GM12864 (cell line): ENCODE measurements at regions not wholly inside any gene's neighbourhood (a gene's known extent, or its start where the extent isn't known, plus 50 kb on each side); places are given as distances from the start of the nearest gene placed in this dataset.
A peak's percentile ranks its signal among the peaks of the same experiment; 100 is the strongest.

Experiments used
- DNase-seq: peaks from one replicate; pipeline ENCODE4 v3.0.0-alpha.2; 2011; ENCODE audit warnings: low read depth
- H3K4me3 ChIP-seq: 2 replicates; pipeline ENCODE4 v1.5.1; 2011; ENCODE audit warnings: mild to moderate bottlenecking, low read depth, low read length, control low read depth
- CTCF ChIP-seq: IDR thresholded peaks from 2 replicates; pipeline ENCODE4 v1.5.1; 2011; ENCODE audit warnings: low read depth, mild to moderate bottlenecking, moderate library complexity, low read length, control low read depth, inconsistent platforms; ENCODE audit errors: missing control alignments

GRCh38 chr21:45592208-45592619, 50.0 kb upstream of the SLC19A1 start:
- TF ChIP-seq CTCF, result no peak
- H3K4me3 ChIP-seq, result no peak overlapping the region
- DNase-seq, result peak; percentile 81

DNA sequence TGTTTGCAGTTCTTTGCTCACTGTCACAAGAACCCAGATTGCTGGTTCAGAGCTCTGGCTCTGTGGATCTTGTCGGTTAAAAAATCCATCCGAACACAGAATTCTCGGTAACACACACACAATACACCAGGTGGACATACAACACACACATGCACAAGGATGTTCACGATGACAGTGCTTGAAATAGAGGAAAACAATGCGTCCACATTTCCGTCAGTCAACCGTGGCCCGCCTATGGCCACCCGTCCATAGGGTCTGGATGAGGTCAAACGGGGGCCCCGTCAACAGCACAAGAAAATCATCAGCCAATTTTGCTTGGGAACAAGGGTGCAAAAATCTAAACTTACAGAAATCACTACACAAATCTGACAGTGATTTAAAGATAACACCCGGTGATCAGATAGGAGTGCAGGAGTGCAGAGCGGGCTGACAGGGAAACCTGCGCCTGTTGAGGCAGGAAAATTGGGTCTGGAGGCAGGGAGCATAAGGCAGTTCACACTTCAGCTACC, 50.4 kb upstream of the SLC19A1 start:
- no peak for DNase-seq
- no peak overlapping the region for H3K4me3 ChIP-seq
- no peak for TF ChIP-seq CTCF

GRCh38 chr21:45593162-45594022, 50.1 kb upstream of the PCBP3 start:
- no peak for DNase-seq
- peak overlapping the region; percentile 48 for H3K4me3 ChIP-seq
- no peak for TF ChIP-seq CTCF
